GM21360 (cell line): ENCODE measurements at regions not wholly inside any gene's neighbourhood (a gene's known extent, or its start where the extent isn't known, plus 50 kb on each side); places are given as distances from the start of the nearest gene placed in this dataset.

Experiments
- ATAC-seq: cut with Tn5 transposase; IDR thresholded peaks from one replicate; pipeline ENCODE4 v1.9.1; 2021; ENCODE audit warnings: mild to moderate bottlenecking, moderate library complexity; ENCODE audit not compliant: unreplicated experiment

- ATAC-seq = no peak
Measured at GRCh38 chr4:180394730-180395129, 1848.5 kb upstream of the TENM3 start.

GRCh38 chr4:180398564-180398963 is 1844.6 kb upstream of the TENM3 start:
- no peak for ATAC-seq

- ATAC-seq = no peak
Measured at GRCh38 chr4:180407275-180407885, 1835.8 kb upstream of the TENM3 start.

GRCh38 chr4:180418819-180419531 is 1824.2 kb upstream of the TENM3 start:
- no peak for ATAC-seq

- no peak for ATAC-seq
Measured at GRCh38 chr4:180422989-180423711, 1820.1 kb upstream of the TENM3 start.

GRCh38 chr4:180423712-180424057 is 1819.5 kb upstream of the TENM3 start:
- ATAC-seq = no peak

- no peak for ATAC-seq
Measured at GRCh38 chr4:180426938-180427337, 1816.3 kb upstream of the TENM3 start.

- ATAC-seq = no peak
Measured at GRCh38 chr4:180430283-180430682, 1812.9 kb upstream of the TENM3 start.

- ATAC-seq = no peak
Measured at GRCh38 chr4:180434131-180434895, 1808.9 kb upstream of the TENM3 start.

- ATAC-seq = no peak
Measured at GRCh38 chr4:180436361-180436760, 1806.8 kb upstream of the TENM3 start.

GRCh38 chr4:180437601-180438000 is 1805.6 kb upstream of the TENM3 start:
- no peak for ATAC-seq

GRCh38 chr4:180448306-180448705 is 1794.9 kb upstream of the TENM3 start:
- no peak for ATAC-seq

- ATAC-seq = no peak
Measured at GRCh38 chr4:180449395-180449956, 1793.7 kb upstream of the TENM3 start.

- ATAC-seq = no peak
Measured at GRCh38 chr4:180455226-180455625, 1788.0 kb upstream of the TENM3 start.

- no peak for ATAC-seq
Measured at GRCh38 chr4:180456928-180457327, 1786.3 kb upstream of the TENM3 start.

GRCh38 chr4:180462116-180462515 is 1781.1 kb upstream of the TENM3 start:
- no peak for ATAC-seq

GRCh38 chr4:180465364-180465763 is 1777.8 kb upstream of the TENM3 start:
- ATAC-seq = no peak

GRCh38 chr4:180483036-180483435 is 1760.2 kb upstream of the TENM3 start:
- no peak for ATAC-seq

GRCh38 chr4:180485407-180485806 is 1757.8 kb upstream of the TENM3 start:
- ATAC-seq = no peak

- no peak for ATAC-seq
Measured at GRCh38 chr4:180486342-180486741, 1756.9 kb upstream of the TENM3 start.

GRCh38 chr4:180489787-180490186 is 1753.4 kb upstream of the TENM3 start:
- ATAC-seq = no peak
